Psoas muscle (tissue), 7 donors: ENCODE measurements at regions not wholly inside any gene's neighbourhood (a gene's known extent, or its start where the extent isn't known, plus 50 kb on each side); places are given as distances from the start of the nearest gene placed in this dataset.

Experiments used
- ATAC-seq, 4 donors: fragments of 200-7000 bp; cut with Tn5 transposase; one replicate each; pipeline ENCODE4 v1.9.1; 2020; ENCODE audit warnings: moderate library complexity in 3 of 4, mild to moderate bottlenecking in 2 of 4
- DNase-seq, 2 donors: peaks; one replicate each; pipeline ENCODE4 v3.0.0-alpha.2; 2020
- H3K27ac ChIP-seq: fragments of 200-600 bp; one replicate; pipeline ENCODE4 v1.8.0; 2022
- H3K27me3 ChIP-seq, 3 donors: fragments of 200-600 bp in 1 of 3; one replicate each; pipeline versions ENCODE4 v1.6.1 to v1.8.0; 2013 to 2022; ENCODE audit warnings: low read length in 2 of 3, mild to moderate bottlenecking in 2 of 3, moderate library complexity in 1 of 3; ENCODE audit not compliant: insufficient read depth in 3 of 3
- H3K36me3 ChIP-seq, 2 donors: fragments of 200-600 bp in 1 of 2; one replicate each; pipeline versions ENCODE4 v1.6.1 to v1.8.0; 2013 to 2022; ENCODE audit warnings: low read depth in 1 of 2, mild to moderate bottlenecking in 1 of 2, moderate library complexity in 1 of 2; ENCODE audit not compliant: insufficient read depth in 1 of 2
- H3K4me1 ChIP-seq: fragments of 200-600 bp; one replicate; pipeline ENCODE4 v1.8.0; 2022
- H3K4me3 ChIP-seq: fragments of 200-600 bp; one replicate; pipeline ENCODE4 v1.8.0; 2022; ENCODE audit warnings: mild to moderate bottlenecking
- H3K9me3 ChIP-seq: fragments of 200-600 bp; one replicate; pipeline ENCODE4 v1.8.0; 2022
- WGBS, 3 donors: extraction: QIAGEN DNeasy Blood & Tissue Kit; methylation state at CpG; one replicate each; pipeline versions ENCODE4 v1.1.6 to v1.1.7; 2013; 5-methylcytosine and 5-hydroxymethylcytosine counted together
- intact Hi-C, 2 donors: fragments of 100-400 bp; cut with DNase I; formaldehyde crosslinking; loops; one replicate each; pipeline versions ENCODE4 v1.11.0 to v1.14.2; 2022
- TF ChIP-seq, protein P1 (sequence below): fragments of 200-600 bp; IDR thresholded peaks from one replicate; pipeline ENCODE4 v1.8.0; 2022; ENCODE audit warnings: antibody characterized with exemption
- donor health status: healthy with polysubstance abuse.
- donor health status: DM: no; HTN: no; CAD: no; lungs with moderate emphysema.
- donor health status: Bipolar disorder and iron deficiency.
- donor health status: healthy.
- donor health status: DM: yes; HTN: yes; CAD: no.
- donor health status: DM: no; HTN: no; CAD: no.
- donor health status: DM: yes; HTN: yes; CAD: no.

DNA sequence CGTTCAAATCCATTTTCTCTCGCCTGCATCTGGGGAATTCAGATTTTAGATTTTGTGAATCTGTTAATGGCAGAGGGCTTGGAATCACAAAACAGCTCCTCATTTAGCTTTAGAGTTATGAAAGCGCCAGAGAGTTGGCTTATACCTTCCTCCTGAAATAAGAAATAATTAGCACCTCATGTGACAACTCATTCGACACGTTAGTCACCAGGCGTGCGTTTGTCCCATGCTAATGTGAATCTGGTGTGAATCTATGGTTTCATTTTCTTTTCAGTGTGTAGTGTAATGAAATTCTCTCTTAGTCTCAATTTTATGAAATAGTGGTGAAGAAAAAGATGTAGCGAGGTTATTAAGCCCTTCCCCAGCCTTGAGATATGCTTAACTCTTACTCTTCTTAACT, 89.4 kb downstream of the EDEM1 start:
- no peak for ATAC-seq
- TF ChIP-seq, protein P1, sequence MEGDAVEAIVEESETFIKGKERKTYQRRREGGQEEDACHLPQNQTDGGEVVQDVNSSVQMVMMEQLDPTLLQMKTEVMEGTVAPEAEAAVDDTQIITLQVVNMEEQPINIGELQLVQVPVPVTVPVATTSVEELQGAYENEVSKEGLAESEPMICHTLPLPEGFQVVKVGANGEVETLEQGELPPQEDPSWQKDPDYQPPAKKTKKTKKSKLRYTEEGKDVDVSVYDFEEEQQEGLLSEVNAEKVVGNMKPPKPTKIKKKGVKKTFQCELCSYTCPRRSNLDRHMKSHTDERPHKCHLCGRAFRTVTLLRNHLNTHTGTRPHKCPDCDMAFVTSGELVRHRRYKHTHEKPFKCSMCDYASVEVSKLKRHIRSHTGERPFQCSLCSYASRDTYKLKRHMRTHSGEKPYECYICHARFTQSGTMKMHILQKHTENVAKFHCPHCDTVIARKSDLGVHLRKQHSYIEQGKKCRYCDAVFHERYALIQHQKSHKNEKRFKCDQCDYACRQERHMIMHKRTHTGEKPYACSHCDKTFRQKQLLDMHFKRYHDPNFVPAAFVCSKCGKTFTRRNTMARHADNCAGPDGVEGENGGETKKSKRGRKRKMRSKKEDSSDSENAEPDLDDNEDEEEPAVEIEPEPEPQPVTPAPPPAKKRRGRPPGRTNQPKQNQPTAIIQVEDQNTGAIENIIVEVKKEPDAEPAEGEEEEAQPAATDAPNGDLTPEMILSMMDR: no peak
- no peaks in the 10 kb centered on the region for H3K27me3 ChIP-seq
- H3K9me3 ChIP-seq: peaks cover under 1% of the 10 kb centered on the region
- no peaks in the 10 kb centered on the region for H3K4me1 ChIP-seq
- no peaks in the 10 kb centered on the region for H3K36me3 ChIP-seq
- no peak overlapping the region for H3K4me3 ChIP-seq
- no peak for DNase-seq
- WGBS, 3 donors: 85 to 89% (median 88%) methylated on average over 8 of the region's 8 CpGs
- no peak overlapping the region for H3K27ac ChIP-seq
- intact Hi-C loops: no loop called here

DNA sequence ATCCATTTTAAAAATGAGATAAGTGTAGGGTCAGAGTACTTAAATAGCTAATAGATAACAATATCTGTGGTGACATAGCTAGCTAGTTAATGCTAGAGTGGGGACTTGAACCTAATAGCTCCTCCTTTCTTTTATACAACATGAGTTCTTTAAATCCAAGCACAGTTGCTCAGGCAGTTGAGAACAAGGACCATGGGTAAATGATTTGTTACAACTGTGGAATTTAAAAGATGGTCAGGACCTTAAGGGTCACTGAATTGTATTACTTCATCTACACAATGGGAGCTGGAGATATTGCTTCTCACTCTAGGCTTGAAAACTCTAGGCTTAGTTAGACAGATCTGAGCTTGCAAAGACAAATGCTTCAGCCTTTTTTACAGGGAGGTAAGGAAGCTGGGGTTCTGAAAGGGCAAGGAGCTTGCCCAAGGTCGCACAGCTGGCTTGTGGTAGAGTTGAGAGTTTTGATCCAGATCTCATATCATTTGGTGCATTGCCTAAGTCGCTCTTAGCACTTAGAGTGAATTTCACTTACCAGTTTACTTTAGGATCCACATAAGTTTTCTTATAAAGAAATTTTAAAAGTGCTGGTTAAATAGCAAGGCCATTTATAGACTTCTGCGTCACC, 90.2 kb downstream of the EDEM1 start:
- Histone ChIP-seq H3K36me3 (no peaks in the 10 kb centered on the region), H3K4me3 (no peak overlapping the region), H3K4me1 (no peaks in the 10 kb centered on the region), H3K27ac (no peak overlapping the region), H3K9me3 (peaks cover 3% of the 10 kb centered on the region), H3K27me3 (no peaks in the 10 kb centered on the region)
- intact Hi-C loops: no loop called here
- TF ChIP-seq, protein P1: no peak
- no peak for DNase-seq
- ATAC-seq: no peak
- WGBS, 3 donors: 83 to 86% (median 85%) methylated on average over 3 of the region's 3 CpGs

DNA sequence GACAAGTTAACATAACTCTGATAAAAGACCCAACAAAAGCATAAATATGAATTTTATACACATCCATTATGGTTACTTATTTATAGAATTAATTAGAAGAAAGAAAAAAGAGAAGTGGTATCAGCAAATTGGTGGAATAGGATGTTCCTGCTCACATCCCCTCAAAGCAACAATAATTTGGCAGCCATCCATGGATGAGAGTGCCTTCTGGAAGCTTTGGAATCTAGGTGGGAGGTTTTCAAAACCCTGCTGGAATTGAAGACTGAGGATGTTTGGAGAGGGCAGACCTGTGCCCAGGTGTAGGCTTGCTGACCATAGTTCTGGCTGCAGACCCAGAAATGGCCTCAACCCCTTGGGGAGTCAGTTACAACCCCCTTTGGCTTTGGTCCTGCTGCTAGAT, 91.2 kb downstream of the EDEM1 start:
- Histone ChIP-seq H3K4me1 (no peaks in the 10 kb centered on the region), H3K36me3 (no peaks in the 10 kb centered on the region), H3K9me3 (peaks cover 3% of the 10 kb centered on the region), H3K27me3 (no peaks in the 10 kb centered on the region), H3K4me3 (no peak overlapping the region), H3K27ac (no peak overlapping the region)
- no peak for ATAC-seq
- no peak for DNase-seq
- TF ChIP-seq, protein P1: no peak
- intact Hi-C loops: no loop called here

DNA sequence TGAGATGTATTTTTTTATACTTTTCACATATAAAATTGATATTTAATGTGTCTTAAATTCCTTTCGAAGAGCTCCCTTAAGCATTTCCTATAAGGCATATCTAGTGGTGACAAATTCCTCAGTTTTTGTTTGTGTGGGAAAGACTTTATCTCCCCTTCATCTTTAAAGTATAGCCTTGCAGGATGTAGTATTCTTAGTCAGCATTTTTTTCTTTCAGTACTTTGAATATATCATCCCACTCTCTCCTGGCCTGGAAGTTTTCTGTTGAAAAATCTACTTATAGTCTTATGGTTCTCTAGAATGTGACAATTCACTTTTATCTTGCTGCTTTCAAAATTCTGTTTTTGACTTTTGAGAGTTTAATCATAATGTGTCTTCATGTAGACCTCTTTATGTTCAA, 95.2 kb downstream of the EDEM1 start:
- intact Hi-C loops: no loop called here
- WGBS, 3 donors: 90 to 95% (median 94%) methylated on average over 1 of the region's 1 CpG

More for the DNA sequence above, 95.2 kb downstream of the EDEM1 start:
- Histone ChIP-seq H3K4me1 (no peaks in the 10 kb centered on the region), H3K4me3 (no peak overlapping the region), H3K27ac (no peak overlapping the region), H3K36me3 (no peaks in the 10 kb centered on the region), H3K9me3 (peaks cover 6% of the 10 kb centered on the region), H3K27me3 (no peaks in the 10 kb centered on the region)
- no peak for ATAC-seq
- DNase-seq: no peak
- TF ChIP-seq, protein P1: no peak
